H9 (cell line): ENCODE measurements at regions not wholly inside any gene's neighbourhood (a gene's known extent, or its start where the extent isn't known, plus 50 kb on each side); places are given as distances from the start of the nearest gene placed in this dataset.

ENCODE experiments used
- DNase-seq: peaks from one replicate; pipeline ENCODE4 v3.0.0-alpha.2; 2017
- H2AFZ ChIP-seq: one replicate; pipeline ENCODE4 v1.6.1; 2013; ENCODE audit warnings: mild to moderate bottlenecking, low read length, control low read depth, moderate library complexity
- H2AK5ac ChIP-seq: 2 replicates; pipeline ENCODE4 v1.6.1; 2013; ENCODE audit warnings: low read length, control low read depth, mixed read lengths; ENCODE audit not compliant: insufficient read length
- H2BK120ac ChIP-seq: one replicate; pipeline ENCODE4 v1.6.1; 2013; ENCODE audit warnings: low read depth, mild to moderate bottlenecking, low read length, control low read depth, inconsistent platforms; ENCODE audit not compliant: poor library complexity, severe bottlenecking
- H2BK12ac ChIP-seq: 2 replicates; pipeline ENCODE4 v1.6.1; 2013; ENCODE audit warnings: low read length, control low read depth, mixed read lengths, low read depth; ENCODE audit not compliant: insufficient read length
- H2BK15ac ChIP-seq: 2 replicates; pipeline ENCODE4 v1.6.1; 2013; ENCODE audit warnings: low read depth, low read length, control low read depth
- H2BK20ac ChIP-seq: one replicate; pipeline ENCODE4 v1.6.1; 2013; ENCODE audit warnings: low read depth, mild to moderate bottlenecking, low read length, control low read depth, inconsistent platforms; ENCODE audit not compliant: poor library complexity, severe bottlenecking
- H2BK5ac ChIP-seq: 2 replicates; pipeline ENCODE4 v1.6.1; 2013; ENCODE audit warnings: low read length, control low read depth, mixed read lengths; ENCODE audit not compliant: insufficient read length
- H3K14ac ChIP-seq: 2 replicates; pipeline ENCODE4 v1.6.1; 2013; ENCODE audit warnings: low read length, control low read depth; ENCODE audit not compliant: insufficient read depth
- H3K18ac ChIP-seq: 2 replicates; pipeline ENCODE4 v1.6.1; 2013; ENCODE audit warnings: low read depth, mild to moderate bottlenecking, mixed read lengths, low read length, control low read depth; ENCODE audit not compliant: insufficient read length
- H3K23ac ChIP-seq: 2 replicates; pipeline ENCODE4 v1.6.1; 2013; ENCODE audit warnings: low read length, control low read depth, mixed read lengths, low read depth; ENCODE audit not compliant: insufficient read length
- H3K23me2 ChIP-seq: 2 replicates; pipeline ENCODE4 v1.6.1; 2013; ENCODE audit warnings: low read depth, mild to moderate bottlenecking, mixed read lengths, low read length, control low read depth; ENCODE audit not compliant: insufficient read length, poor library complexity, severe bottlenecking
- H3K27ac ChIP-seq: 2 replicates; pipeline ENCODE4 v1.5.1; 2013; ENCODE audit warnings: low read length, control low read depth, mixed read lengths, low read depth; ENCODE audit not compliant: insufficient read length
- H3K27me3 ChIP-seq: 2 replicates; pipeline ENCODE4 v1.6.1; 2013; ENCODE audit warnings: low read length, control low read depth, inconsistent platforms; ENCODE audit not compliant: insufficient read depth
- H3K4ac ChIP-seq: 2 replicates; pipeline ENCODE4 v1.6.1; 2013; ENCODE audit warnings: low read depth, mild to moderate bottlenecking, control low read depth, inconsistent platforms, low read length, moderate library complexity
- H3K4me1 ChIP-seq: 2 replicates; pipeline ENCODE4 v1.6.1; 2013; ENCODE audit warnings: low read length, control low read depth, inconsistent platforms; ENCODE audit not compliant: insufficient read depth
- H3K4me2 ChIP-seq: 2 replicates; pipeline ENCODE4 v1.6.1; 2013; ENCODE audit warnings: low read length, control low read depth, mixed read lengths; ENCODE audit not compliant: insufficient read length, insufficient read depth
- H3K56ac ChIP-seq: 2 replicates; pipeline ENCODE4 v1.6.1; 2013; ENCODE audit warnings: low read depth, mild to moderate bottlenecking, mixed read lengths, low read length, control low read depth; ENCODE audit not compliant: insufficient read length
- H3K79me1 ChIP-seq: 2 replicates; pipeline ENCODE4 v1.6.1; 2013; ENCODE audit warnings: low read depth, mild to moderate bottlenecking, moderate library complexity, low read length, control low read depth, inconsistent platforms; ENCODE audit not compliant: insufficient read depth, poor library complexity, severe bottlenecking
- H3K79me2 ChIP-seq: 2 replicates; pipeline ENCODE4 v1.6.1; 2013; ENCODE audit warnings: low read length, control low read depth, inconsistent platforms; ENCODE audit not compliant: insufficient read depth
- H3K9ac ChIP-seq: 2 replicates; pipeline ENCODE4 v1.6.1; 2013; ENCODE audit warnings: low read length, control low read depth, mixed read lengths; ENCODE audit not compliant: insufficient read length; ENCODE audit errors: extremely low read depth
- H3K9me3 ChIP-seq: one replicate; pipeline ENCODE4 v1.6.1; 2013; ENCODE audit warnings: low read depth, low read length, inconsistent platforms; ENCODE audit not compliant: control insufficient read depth
- H3T11ph ChIP-seq: one replicate; pipeline ENCODE4 v1.6.1; 2013; ENCODE audit warnings: mild to moderate bottlenecking, low read length, control low read depth, inconsistent platforms
- H4K20me1 ChIP-seq: one replicate; pipeline ENCODE4 v1.6.1; 2013; ENCODE audit not compliant: control insufficient read depth, insufficient read length, insufficient read depth
- H4K5ac ChIP-seq: 2 replicates; pipeline ENCODE4 v1.6.1; 2013; ENCODE audit warnings: low read depth, mild to moderate bottlenecking, mixed read lengths, low read length, control low read depth; ENCODE audit not compliant: insufficient read length
- H4K8ac ChIP-seq: replicated peaks from 2 replicates; pipeline ENCODE4 v1.6.1; 2013; ENCODE audit warnings: low read length, control low read depth, mixed read lengths, low read depth; ENCODE audit not compliant: insufficient read length
- H4K91ac ChIP-seq: 2 replicates; pipeline ENCODE4 v1.6.1; 2013; ENCODE audit warnings: low read depth, mild to moderate bottlenecking, moderate library complexity, mixed read lengths, low read length, control low read depth; ENCODE audit not compliant: insufficient read length
- H3K27ac Mint-ChIP-seq, 3 experiments: 2 replicates in 2 of 3; 3 replicates in 1 of 3; pipeline ENCODE4 v1.8.0; 2020 to 2021; ENCODE audit warnings: mixed read lengths in 3 of 3, mild to moderate bottlenecking in 1 of 3, moderate library complexity in 1 of 3
- H3K27me3 Mint-ChIP-seq: 2 replicates; pipeline ENCODE4 v1.8.0; 2021; ENCODE audit warnings: low read depth, mild to moderate bottlenecking, moderate library complexity, mixed read lengths
- H3K36me3 Mint-ChIP-seq, 3 experiments: 2 replicates in 2 of 3; 3 replicates in 1 of 3; pipeline ENCODE4 v1.8.0; 2020 to 2021; ENCODE audit warnings: low read depth in 3 of 3, mixed read lengths in 3 of 3; ENCODE audit not compliant: insufficient read depth in 1 of 3
- H3K4me1 Mint-ChIP-seq, 2 experiments: 2 replicates each; pipeline ENCODE4 v1.8.0; 2020; ENCODE audit warnings: mixed read lengths in 2 of 2
- H3K4me3 Mint-ChIP-seq, 2 experiments: 2 replicates in 1 of 2; 3 replicates in 1 of 2; pipeline ENCODE4 v1.8.0; 2020 to 2021; ENCODE audit warnings: mild to moderate bottlenecking in 2 of 2, mixed read lengths in 2 of 2, moderate library complexity in 1 of 2
- H3K9me3 Mint-ChIP-seq, 2 experiments: 2 replicates in 1 of 2; 3 replicates in 1 of 2; pipeline ENCODE4 v1.8.0; 2020; ENCODE audit warnings: mild to moderate bottlenecking in 2 of 2, mixed read lengths in 2 of 2, moderate library complexity in 1 of 2
- WGBS: extraction: QIAGEN DNeasy Blood & Tissue Kit; methylation state at CpG from one replicate; pipeline ENCODE4 v1.1.7; 2013; ENCODE audit warnings: missing lambda C conversion rate, low lambda C conversion rate, mixed read lengths; ENCODE audit not compliant: insufficient read length; ENCODE audit errors: extremely low coverage; 5-methylcytosine and 5-hydroxymethylcytosine counted together
- TF ChIP-seq, protein P1 (sequence below): fragments of 200-600 bp; sonication (generic); conservative IDR thresholded peaks from 3 replicates; pipeline ENCODE4 v1.8.0; 2021; ENCODE audit warnings: antibody characterized with exemption, mild to moderate bottlenecking

DNA sequence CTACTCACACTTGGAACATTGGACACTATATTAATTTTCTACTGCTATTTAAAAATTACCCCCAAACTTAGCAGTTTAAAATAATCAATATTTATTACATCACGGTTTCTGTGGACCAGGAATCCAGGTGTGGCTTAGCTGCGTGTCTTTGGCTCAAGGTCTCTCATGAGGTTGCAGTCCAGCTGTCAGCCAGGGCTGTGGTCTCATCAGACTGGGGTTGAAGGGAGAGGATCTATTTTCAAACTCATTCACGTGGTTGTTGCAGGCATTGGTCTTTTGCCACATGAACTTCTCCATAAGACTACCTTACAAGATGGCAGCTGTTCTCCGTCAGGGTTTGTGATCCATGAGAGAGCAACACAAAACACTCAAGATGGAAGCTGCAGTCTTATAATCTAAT, 343.0 kb downstream of the BCAT1 start:
- no peak overlapping the region for H3K27ac Mint-ChIP-seq
- no peak overlapping the region for H2BK15ac ChIP-seq
- H4K5ac ChIP-seq, result no peak overlapping the region
- no peak overlapping the region for H2AFZ ChIP-seq
- no peaks in the 10 kb centered on the region for H3K27me3 Mint-ChIP-seq
- H2BK20ac ChIP-seq, result no peak overlapping the region
- no CpG with 5 or more reads among the region's 4 CpGs for WGBS
- H3K36me3 Mint-ChIP-seq, result peaks cover 0 to 2% (median 0%) of the 10 kb centered on the region in 3 experiments; a peak in 1 of 7 replicates
- H2BK12ac ChIP-seq, result no peak overlapping the region
- no peak overlapping the region for H3K4ac ChIP-seq
- H4K91ac ChIP-seq, result no peak overlapping the region
- H2AK5ac ChIP-seq, result no peak overlapping the region
- DNase-seq, result no peak
- no peak overlapping the region for H3K9ac ChIP-seq
- H3K27ac ChIP-seq, result no peak overlapping the region
- no peaks in the 10 kb centered on the region for H3K79me2 ChIP-seq
- H2BK5ac ChIP-seq, result no peak overlapping the region
- H3K4me1 ChIP-seq, result no peaks in the 10 kb centered on the region
- H3K27me3 ChIP-seq, result no peaks in the 10 kb centered on the region
- H3K56ac ChIP-seq, result no peak overlapping the region
- H4K20me1 ChIP-seq, result no peaks in the 10 kb centered on the region
- TF ChIP-seq, protein P1, sequence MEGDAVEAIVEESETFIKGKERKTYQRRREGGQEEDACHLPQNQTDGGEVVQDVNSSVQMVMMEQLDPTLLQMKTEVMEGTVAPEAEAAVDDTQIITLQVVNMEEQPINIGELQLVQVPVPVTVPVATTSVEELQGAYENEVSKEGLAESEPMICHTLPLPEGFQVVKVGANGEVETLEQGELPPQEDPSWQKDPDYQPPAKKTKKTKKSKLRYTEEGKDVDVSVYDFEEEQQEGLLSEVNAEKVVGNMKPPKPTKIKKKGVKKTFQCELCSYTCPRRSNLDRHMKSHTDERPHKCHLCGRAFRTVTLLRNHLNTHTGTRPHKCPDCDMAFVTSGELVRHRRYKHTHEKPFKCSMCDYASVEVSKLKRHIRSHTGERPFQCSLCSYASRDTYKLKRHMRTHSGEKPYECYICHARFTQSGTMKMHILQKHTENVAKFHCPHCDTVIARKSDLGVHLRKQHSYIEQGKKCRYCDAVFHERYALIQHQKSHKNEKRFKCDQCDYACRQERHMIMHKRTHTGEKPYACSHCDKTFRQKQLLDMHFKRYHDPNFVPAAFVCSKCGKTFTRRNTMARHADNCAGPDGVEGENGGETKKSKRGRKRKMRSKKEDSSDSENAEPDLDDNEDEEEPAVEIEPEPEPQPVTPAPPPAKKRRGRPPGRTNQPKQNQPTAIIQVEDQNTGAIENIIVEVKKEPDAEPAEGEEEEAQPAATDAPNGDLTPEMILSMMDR, result no peak
- H3K79me1 ChIP-seq, result no peaks in the 10 kb centered on the region
- no peak overlapping the region for H2BK120ac ChIP-seq
- H3K18ac ChIP-seq, result no peak overlapping the region
- peaks cover 7 to 8% of the 10 kb centered on the region in 2 experiments for H3K4me1 Mint-ChIP-seq
- no peak overlapping the region for H4K8ac ChIP-seq
- H3T11ph ChIP-seq, result no peak overlapping the region
- H3K23ac ChIP-seq, result no peak overlapping the region
- H3K4me3 Mint-ChIP-seq, result no peak overlapping the region
- H3K14ac ChIP-seq, result no peak overlapping the region
- H3K23me2 ChIP-seq, result no peaks in the 10 kb centered on the region
- no peak overlapping the region for H3K4me2 ChIP-seq
- H3K9me3 ChIP-seq, result no peaks in the 10 kb centered on the region
- peaks cover 3 to 7% of the 10 kb centered on the region in 2 experiments; a peak in 2 of 5 replicates for H3K9me3 Mint-ChIP-seq
